DOHH2 (cell line): ENCODE measurements at regions not wholly inside any gene's neighbourhood (a gene's known extent, or its start where the extent isn't known, plus 50 kb on each side); places are given as distances from the start of the nearest gene placed in this dataset.

Experiments used
- EZH2phosphoT487 ChIP-seq: fragments of 200-600 bp; sonication (generic); IDR thresholded peaks from 2 replicates; pipeline ENCODE4 v1.6.1; 2017; ENCODE audit warnings: borderline replicate concordance, mild to moderate bottlenecking, antibody characterized with exemption, low read length, moderate library complexity, mixed read lengths
- TF ChIP-seq, protein P1 (sequence below): fragments of 200-600 bp; sonication (generic); IDR thresholded peaks from one replicate; pipeline ENCODE4 v1.5.1; 2014; ENCODE audit warnings: antibody characterized with exemption, mild to moderate bottlenecking, low read depth, low read length; ENCODE audit not compliant: poor library complexity, severe bottlenecking

DNA sequence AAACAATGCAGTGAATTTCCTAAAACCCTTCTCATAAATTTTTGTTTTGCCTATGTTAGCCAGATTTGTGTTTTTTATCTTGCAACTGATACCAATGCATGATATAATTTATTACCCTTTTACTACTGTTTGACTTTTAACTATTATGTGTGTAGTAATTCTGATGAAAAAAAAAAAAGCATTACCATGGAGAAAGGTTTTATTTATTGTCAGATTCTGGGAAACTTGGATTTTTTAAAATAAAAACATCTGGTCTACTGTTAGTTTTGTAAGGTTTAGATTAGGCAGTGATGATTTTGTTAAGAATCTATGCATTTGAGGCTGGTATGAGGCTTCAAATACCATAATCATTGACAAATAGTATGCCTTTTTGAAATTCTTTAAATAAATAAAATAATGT lies 470.4 kb upstream of the ROBO1 start:
- TF ChIP-seq, protein P1, sequence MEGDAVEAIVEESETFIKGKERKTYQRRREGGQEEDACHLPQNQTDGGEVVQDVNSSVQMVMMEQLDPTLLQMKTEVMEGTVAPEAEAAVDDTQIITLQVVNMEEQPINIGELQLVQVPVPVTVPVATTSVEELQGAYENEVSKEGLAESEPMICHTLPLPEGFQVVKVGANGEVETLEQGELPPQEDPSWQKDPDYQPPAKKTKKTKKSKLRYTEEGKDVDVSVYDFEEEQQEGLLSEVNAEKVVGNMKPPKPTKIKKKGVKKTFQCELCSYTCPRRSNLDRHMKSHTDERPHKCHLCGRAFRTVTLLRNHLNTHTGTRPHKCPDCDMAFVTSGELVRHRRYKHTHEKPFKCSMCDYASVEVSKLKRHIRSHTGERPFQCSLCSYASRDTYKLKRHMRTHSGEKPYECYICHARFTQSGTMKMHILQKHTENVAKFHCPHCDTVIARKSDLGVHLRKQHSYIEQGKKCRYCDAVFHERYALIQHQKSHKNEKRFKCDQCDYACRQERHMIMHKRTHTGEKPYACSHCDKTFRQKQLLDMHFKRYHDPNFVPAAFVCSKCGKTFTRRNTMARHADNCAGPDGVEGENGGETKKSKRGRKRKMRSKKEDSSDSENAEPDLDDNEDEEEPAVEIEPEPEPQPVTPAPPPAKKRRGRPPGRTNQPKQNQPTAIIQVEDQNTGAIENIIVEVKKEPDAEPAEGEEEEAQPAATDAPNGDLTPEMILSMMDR: no peak
- no peak for TF ChIP-seq EZH2phosphoT487
